NCI-H2196 treated with DMSO at 0.1 percent for 48 hours (cell line): ENCODE measurements at regions not wholly inside any gene's neighbourhood (a gene's known extent, or its start where the extent isn't known, plus 50 kb on each side); places are given as distances from the start of the nearest gene placed in this dataset.

Experiments used
- DNase-seq: peaks from one replicate; lab custom pipeline; 2025; ENCODE audit not compliant: unreplicated experiment; lab: John Stamatoyannopoulos, UW

DNA sequence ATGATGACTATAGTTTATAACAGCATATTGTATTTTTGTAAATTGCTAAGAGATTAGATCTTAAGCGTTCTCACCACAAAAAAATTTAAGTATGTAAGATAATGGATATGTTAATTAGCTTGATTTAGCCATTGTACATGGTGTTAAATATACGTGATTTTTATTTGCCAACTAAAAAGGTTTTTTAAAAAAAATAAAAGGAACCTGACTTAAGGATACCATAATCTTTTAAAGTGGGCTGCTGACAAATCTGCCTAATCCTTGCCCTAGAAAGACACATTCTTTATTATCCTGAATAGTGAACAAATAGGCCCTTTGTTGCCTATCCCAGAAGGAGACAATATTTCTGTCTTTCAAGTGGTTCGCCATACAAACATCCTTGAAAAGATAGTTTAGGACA lies 94.6 kb upstream of the FAM47C start:
- no peak for DNase-seq

DNA sequence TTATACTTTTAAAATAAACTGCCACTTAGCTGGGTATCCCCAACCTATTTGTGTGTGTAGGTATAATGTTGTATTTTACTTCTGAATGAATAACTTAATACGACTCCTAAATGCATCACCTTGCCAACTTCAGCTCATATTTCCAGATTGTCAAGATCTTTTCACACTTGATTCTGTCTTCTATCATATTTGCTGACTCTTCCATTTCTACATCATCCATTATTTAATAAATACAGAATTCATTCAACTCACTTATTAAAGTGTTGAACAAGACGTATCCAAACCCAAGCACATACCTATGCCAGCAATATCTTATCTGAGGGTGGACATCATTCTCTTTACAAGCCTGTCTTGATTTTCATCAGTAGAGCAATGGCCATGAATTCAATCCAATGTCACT lies 91.2 kb upstream of the FAM47C start:
- DNase-seq, result no peak

DNA sequence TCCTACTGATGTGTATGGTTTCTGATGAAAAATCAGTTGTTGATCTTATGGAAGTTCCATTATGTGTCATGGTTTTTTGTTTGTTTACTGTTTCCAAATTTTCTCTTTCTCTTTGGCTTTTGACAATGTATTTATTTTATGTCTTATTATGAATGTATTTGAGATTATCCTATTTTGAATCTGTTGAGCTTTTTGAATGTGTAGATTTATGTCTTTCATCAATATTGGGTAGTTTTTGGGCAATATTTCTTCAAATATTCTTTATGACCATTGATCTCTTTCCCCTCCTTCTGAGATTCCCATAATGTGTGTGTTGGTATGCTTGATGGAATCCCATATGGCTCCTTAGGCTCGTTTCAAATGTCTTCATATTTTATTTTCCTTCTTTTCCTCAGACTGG lies 80.5 kb upstream of the FAM47C start:
- DNase-seq, result no peak

DNA sequence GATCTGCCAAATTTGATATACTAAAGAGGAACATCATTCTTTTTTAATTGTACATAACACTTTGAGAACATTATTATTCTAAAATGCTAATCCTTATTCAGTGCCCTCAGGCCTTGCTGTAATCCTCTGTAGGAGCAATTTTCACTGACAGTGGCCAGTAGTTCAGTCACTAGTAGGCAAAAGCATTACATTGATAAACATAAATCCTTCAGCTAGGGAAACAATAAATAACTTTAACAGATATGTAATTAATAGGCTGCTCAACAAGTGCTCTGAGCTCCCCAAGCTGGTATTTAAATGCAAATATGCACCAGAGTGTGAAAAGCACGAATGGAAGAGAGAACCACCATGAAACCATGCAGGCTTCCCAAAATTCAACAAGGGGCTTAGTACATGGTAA lies 77.7 kb upstream of the FAM47C start:
- no peak for DNase-seq

DNA sequence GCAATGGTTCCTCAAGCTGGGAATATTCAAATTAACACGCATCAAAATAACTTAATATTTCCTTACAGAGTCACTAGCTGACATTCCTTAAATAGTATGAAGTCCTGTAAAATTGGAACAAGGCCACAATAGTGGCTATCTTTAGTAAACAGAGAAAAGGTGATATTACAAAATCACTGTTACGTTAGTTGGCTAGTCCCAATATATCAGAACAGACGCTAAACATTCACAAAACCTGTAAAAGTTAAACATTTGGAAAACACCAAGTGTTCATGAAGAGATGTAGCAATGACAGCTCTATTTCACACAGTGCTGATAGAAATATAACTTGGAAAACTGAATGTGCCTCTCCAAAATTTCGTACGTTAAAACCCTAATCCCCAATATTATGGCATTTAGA lies 61.0 kb upstream of the FAM47C start:
- no peak for DNase-seq

DNA sequence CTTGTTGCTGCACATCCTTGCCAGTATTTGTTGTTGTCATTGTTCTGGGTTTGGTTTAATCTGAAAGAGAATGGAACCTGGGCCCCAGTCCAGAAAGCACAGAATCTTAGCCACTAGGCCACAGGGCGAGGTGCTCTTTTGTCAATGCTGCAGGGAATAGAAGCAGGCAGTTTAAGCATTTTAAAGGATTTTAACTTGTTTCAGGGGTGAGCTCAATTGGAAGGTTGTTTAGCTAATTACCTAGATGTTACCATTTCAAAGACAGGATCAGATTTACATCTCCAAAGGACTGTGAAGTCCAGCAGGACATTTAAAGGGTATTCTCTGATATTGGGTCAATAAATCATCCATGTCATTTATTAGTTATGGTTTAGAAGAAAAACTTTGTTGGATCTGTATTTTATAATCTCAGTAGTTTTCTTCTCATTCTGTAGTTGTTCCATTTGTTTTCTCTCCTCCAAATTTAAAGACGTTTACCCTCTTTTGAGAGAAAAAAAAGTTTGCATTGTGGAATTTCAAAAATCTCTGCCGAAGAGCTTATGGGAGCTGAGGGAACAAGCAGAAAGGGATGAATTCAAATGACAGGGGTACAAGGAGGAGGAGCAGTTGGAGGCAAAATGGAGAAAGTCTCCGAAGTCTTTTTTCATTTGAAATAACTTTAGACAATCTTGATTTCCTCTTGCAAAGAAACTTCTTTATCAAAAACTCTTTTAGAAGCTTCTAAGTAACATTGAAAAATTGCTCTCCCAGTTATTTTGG lies 57.5 kb upstream of the FAM47C start:
- DNase-seq, result no peak

DNA sequence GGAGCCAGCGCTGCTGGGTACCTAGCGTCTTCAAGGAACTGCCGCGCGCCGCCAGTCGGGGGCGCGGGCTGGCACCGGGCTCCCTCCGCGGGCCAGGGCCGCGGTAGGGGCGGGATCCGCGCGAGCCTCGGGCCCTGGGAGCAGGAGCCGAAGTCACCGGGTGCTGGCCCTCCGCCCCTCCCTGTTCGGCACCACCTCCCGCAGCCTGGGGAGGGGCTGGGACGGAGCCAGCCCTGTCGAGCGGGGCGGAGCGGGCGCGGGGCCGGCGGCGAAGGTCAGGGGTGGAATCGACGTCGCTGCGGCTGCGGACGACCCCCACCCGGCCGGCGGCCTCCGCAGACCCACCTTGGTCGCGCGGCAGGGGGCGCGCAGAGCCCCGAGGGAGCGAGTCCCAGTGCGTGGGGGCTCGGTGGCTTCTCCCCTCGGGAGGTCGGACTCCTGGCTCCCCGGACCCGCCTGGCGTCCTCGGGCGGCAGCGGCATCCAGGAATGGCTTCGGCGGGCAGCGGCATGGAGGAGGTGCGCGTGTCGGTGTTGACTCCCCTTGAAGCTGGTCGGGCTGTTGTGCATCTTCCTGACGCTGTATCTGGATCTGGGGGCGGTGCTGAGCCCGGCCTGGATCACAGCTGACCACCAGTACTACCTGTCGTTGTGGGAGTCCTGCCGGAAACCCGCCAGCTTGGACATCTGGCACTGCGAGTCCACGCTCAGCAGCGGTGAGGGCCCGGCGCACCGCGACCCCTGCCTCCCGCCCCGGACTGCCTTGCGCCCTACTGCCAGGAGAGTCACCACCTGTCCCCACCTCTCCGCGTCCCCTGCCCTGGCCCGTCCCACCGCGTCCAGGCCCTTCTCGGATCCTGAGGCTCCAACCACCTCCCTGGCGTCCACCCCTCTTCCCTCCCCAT lies 50.5 kb upstream of the FAM47C start:
- DNase-seq, result no peak
